Thyroid gland (tissue), 4 donors: ENCODE measurements at regions not wholly inside any gene's neighbourhood (a gene's known extent, or its start where the extent isn't known, plus 50 kb on each side); places are given as distances from the start of the nearest gene placed in this dataset.

Experiments
- CTCF ChIP-seq, 6 experiments: fragments of 200-600 bp in 3 of 6; fragments of 450-650 bp in 3 of 6; sonication (generic) in 3 of 6; IDR thresholded peaks; one replicate each; pipeline ENCODE4 v1.5.1; 2016 to 2019; ENCODE audit warnings: antibody characterized with exemption in 6 of 6, mild to moderate bottlenecking in 2 of 6, inconsistent platforms in 1 of 6, moderate library complexity in 1 of 6
- POLR2A ChIP-seq, 2 donors: fragments of 450-650 bp; IDR thresholded peaks; one replicate each; pipeline ENCODE4 v1.6.1; 2017; ENCODE audit warnings: antibody characterized with exemption in 2 of 2, mild to moderate bottlenecking in 2 of 2, moderate library complexity in 1 of 2

- no peak for TF ChIP-seq POLR2A (IDR thresholded peaks at IDR 0.05)
- TF ChIP-seq CTCF (IDR thresholded peaks at IDR 0.05), result no peak
Observed at GRCh38 chr9:90027296-90027790, 422.5 kb downstream of the GADD45G start.
